ENCODE measurements at regions not wholly inside any gene's neighbourhood (a gene's known extent, or its start where the extent isn't known, plus 50 kb on each side); places are given as distances from the start of the nearest gene placed in this dataset.

DNA sequence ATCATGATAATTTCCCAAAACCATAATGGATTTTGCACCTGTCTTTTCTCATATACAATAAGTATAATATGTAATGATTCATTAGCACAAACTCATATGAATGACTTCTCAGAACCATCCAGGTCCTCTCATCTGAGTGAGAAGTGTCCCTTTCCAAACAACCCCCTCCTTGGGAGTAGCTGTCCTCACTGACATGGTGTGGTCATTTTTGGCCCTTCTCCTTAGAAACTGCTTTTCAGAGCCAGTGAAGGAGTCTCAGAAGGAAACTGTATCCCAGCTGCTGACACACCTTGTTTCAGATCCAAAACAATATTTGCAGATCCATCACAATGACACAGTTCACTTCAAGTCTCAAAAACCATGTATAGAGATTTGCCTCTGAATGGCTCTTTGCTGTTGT, 95.5 kb downstream of the MIS18A start:
- no peak for DNase-seq

- no peak for DNase-seq
Observed at GRCh38 chr21:32182449-32182848, 96.4 kb downstream of the MIS18A start.

- no peak for DNase-seq
Observed at GRCh38 chr21:32181457-32181856, 97.4 kb downstream of the MIS18A start.

DNA sequence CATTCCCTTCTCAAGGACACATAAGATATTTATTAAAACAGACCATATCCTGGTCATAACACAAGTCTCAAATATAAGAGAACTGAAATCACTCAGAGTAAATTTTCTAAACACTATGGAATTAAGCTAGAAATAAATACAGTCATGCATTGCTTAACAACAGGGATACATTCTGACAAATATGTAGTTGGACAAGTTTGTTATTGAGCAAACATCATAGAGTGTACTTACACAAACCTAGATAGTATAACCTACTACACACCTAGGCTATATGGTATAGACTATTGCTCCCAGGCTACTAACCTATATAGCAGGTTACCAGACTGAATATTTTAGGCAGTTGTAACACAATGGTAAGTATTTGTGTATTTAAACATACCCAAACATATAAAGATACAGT, 104.0 kb downstream of the MIS18A start:
- DNase-seq: no peak

GRCh38 chr21:32173121-32173724, 105.6 kb downstream of the MIS18A start:
- no peak for DNase-seq

- no peak for DNase-seq
Observed at GRCh38 chr21:32172106-32172505, 106.7 kb downstream of the MIS18A start.

DNA sequence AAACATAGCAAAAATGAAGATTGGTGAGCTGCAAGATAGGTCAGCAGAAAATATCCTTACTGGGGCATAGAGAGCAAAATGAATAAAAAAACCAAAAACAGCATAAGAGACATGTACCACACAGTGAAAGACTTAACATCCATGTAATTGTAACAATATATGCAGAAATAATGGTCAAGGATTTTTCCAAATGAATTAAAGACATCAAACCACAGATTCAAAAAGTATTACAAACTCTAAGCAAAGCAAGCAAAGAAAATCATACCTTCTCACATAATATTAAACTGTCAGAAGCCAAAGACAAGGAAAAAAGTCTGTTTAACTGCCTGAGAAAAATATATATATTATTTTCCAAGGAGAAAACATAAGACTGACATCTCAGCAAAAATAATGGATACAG, 111.3 kb downstream of the MIS18A start:
- DNase-seq: no peak

- no peak for DNase-seq
Observed at GRCh38 chr21:32163386-32163785, 115.5 kb downstream of the MIS18A start.

DNA sequence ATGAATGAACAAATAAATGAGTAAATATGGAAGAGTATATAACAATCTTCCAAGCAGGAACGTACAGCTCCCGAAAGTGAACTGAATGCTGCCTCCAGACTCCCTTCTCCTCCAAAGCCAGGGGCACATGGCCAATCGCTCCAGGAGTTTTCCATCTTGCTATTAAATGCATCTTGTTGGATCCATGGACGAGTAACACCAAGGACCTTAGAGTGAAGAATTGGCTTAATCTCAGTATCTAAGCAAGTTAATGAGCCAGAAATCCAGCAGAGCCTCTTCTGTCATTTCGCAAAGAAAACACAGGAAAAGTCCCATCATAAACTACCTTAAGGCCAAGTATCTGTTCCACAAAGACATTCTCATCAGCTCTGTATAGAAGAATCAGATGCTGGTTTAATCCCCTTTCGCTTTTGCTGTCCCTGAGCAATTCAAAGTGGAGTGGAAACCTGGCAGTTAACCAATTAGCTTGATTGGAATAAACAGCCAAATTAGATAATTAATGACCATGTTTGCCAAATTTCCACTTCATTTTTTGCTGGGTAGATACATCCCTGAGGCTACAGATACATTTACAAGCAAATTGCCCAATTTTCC, 116.0 kb downstream of the MIS18A start:
- no peak for DNase-seq

DNA sequence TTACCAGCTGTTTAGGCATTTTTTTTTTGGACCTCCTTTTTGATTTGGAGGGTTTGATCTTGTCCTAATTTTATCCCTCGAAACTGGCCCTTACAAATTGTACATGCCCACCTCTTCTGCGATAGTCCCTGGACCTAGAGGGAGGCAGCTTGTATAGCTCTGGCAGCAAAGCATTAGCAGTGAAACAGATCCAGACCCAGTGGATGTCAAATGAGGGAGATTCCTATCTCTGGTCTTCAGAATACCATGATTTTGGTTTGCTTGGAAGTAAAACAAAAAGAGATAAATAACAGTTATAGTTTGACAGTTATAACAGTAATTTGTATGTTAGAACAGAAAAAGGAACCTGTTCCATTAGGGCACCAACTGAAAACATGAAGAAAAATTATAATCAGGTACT, 123.6 kb downstream of the MIS18A start:
- no peak for DNase-seq

DNA sequence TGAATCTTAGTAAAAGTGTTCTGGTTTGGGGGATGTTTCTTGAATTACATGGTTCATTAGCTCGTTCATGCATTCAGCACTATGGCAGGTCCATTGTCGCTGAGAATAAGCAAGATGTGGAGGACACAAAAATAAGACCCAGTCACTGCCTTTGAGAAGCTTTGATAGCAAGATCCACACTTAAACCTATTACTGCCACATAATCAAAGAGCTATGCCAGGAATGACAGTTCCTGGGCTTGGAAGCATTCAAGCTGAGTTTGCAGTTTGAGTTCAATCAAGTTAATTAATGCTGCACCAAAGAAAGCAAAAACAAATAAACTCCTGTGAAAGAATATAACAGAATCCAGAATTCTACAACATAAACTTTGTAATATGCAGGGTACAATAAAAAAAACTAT, 131.8 kb downstream of the MIS18A start:
- no peak for DNase-seq

GRCh38 chr21:32144851-32145250, 134.0 kb downstream of the MIS18A start:
- DNase-seq: no peak

DNA sequence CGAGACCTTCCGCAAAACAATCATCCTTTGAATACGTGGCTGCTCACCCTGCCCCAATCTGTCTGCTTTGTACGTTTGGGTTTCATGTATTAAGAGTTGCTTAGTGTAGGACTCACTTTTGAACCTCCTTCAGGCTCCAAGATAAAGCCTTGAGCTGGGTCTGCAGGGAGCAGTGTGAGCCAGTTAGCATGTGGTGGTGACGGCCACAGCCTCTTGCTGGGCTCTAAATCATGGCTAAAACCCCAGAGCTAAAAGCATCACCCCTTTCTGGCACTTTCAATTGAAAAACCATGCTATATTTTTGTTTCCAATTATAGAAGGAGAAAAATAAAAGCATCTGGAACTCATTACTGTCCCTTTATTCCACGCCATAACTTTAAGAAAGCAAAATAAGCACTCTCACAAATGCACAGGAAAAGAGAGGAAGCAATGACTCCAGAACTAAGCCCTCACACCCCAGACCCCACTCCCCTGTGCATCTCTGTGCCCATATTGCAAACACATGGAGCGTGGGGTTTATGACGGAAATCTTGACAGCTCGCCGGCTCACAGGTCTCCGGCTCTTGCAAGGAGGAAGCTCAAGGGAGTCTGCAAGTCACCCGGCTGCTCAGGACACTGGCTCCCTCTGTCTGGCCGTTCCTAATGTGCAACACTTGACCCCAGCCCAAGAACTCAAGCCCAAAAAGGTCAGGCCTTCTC, 135.5 kb downstream of the MIS18A start:
- DNase-seq: no peak

DNA sequence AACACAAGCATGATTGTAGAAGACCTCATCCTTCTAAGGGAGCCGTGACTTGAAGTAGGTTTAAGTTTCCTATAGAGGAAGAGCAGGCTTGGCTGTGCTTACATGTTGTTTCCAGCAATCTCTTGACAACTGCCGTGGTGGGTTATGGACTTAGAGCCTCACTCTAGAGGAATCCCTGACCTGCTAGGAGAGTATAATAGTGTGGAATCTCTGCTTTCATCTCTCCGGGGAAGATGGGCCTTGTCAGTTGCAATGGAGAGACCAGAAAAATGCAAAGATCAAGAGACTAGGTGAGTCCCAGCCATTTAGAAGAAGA, 137.6 kb downstream of the MIS18A start:
- no peak for DNase-seq

- DNase-seq: no peak
Observed at GRCh38 chr21:32140604-32141317, 138.1 kb downstream of the MIS18A start.

GRCh38 chr21:32140151-32140550, 138.7 kb downstream of the MIS18A start:
- no peak for DNase-seq

- no peak for DNase-seq
Observed at GRCh38 chr21:32138658-32139057, 140.2 kb downstream of the MIS18A start.

DNA sequence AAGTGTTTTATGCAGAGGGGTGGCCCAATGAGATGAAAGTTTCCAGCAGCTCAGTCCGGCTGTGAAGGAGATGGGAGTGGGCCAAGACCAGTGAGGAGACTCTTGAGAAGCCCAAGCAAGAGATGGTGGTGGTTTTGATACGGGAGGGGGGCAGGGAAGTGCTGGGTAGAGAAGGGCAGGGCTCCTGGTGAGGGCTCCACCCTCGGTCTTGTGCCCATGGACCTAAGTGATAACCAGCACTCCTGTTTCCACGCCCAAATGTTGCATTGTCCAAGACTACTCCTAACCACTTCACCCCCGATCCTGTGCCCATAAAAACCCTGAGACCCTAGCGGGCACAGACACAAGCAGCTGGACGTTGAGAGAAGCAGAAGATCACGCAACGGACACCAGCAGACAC, 140.9 kb downstream of the MIS18A start:
- DNase-seq: no peak

DNA sequence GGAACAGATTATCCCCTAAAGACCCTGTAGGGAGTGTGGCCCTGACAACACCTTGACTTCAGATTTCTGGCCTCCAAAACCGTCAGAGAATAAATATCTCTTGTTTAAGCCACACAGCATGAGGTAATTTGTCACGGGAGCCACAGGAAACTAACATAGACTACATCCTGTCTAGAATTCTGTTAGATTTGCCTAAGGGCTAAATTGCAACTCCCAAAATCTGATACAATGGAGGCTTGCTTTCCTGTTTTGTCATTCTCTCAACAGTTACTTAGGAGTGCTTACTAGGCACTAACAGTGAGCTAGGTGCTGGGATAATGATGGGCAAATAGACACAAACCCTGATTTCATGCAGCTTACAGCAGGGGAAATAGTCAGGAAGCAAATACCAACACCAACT, 141.6 kb downstream of the MIS18A start:
- no peak for DNase-seq

DNA sequence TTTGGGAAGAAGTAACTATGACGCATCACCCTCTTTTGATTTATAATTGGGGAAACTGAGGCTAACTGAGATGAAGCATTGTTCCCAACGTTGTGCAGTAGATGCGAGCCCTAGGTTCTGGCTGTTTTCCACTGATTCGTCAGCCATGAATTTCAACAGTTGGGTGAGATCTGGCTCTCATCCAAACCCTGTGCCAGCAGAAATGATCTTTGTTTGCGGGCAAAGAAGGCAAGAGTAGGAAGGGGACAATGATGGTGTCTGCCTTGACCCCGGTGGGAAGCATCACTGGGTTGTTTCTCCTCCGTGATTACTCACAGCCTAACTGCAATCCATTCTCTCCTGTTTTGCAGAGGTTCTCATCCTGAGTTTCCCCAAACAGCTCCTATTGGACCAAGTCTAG, 142.3 kb downstream of the MIS18A start:
- DNase-seq: no peak

GRCh38 chr21:32135401-32136363, 143.2 kb downstream of the MIS18A start:
- no peak for DNase-seq

GRCh38 chr21:32134441-32135130, 144.3 kb downstream of the MIS18A start:
- DNase-seq: no peak
